Natural killer cell (primary cell): ENCODE measurements at regions not wholly inside any gene's neighbourhood (a gene's known extent, or its start where the extent isn't known, plus 50 kb on each side); places are given as distances from the start of the nearest gene placed in this dataset.

Experiments
- ATAC-seq, 3 donors: fragments of 150-1000 bp in 2 of 3; fragments of 200-7000 bp in 1 of 3; cut with Tn5 transposase; 1 replicate in 1 of 3; 2 replicates in 2 of 3; pipeline ENCODE4 v1.10.0; 2021; ENCODE audit warnings: mild to moderate bottlenecking in 2 of 3, moderate library complexity in 2 of 3
- DNase-seq, 2 donors: peaks; one replicate each; pipeline versions ENCODE4 v3.0.0 to v3.0.0-alpha.2; 2013 to 2021; ENCODE audit warnings: mixed read lengths in 1 of 2
- H3K27ac ChIP-seq: one replicate; pipeline ENCODE4 v1.5.1; 2013; ENCODE audit warnings: mild to moderate bottlenecking, low read length
- H3K27me3 ChIP-seq: one replicate; pipeline ENCODE4 v1.6.1; 2013; ENCODE audit warnings: low read length; ENCODE audit not compliant: control insufficient read depth, insufficient read depth
- H3K36me3 ChIP-seq: one replicate; pipeline ENCODE4 v1.6.1; 2013; ENCODE audit warnings: low read length; ENCODE audit not compliant: control insufficient read depth, insufficient read depth
- H3K4me1 ChIP-seq: one replicate; pipeline ENCODE4 v1.6.1; 2013; ENCODE audit warnings: low read length; ENCODE audit not compliant: control insufficient read depth, insufficient read depth
- H3K4me3 ChIP-seq: one replicate; pipeline ENCODE4 v1.5.1; 2013; ENCODE audit warnings: low read length
- H3K9me3 ChIP-seq: one replicate; pipeline ENCODE4 v1.6.1; 2013; ENCODE audit warnings: low read length; ENCODE audit not compliant: control insufficient read depth, insufficient read depth
- H3K27ac Mint-ChIP-seq, 2 donors: one replicate each; pipeline ENCODE4 v1.8.0; 2022; ENCODE audit warnings: mild to moderate bottlenecking in 2 of 2, mixed read lengths in 2 of 2, moderate library complexity in 1 of 2
- H3K27me3 Mint-ChIP-seq, 2 donors: one replicate each; pipeline ENCODE4 v1.8.0; 2022; ENCODE audit warnings: low read depth in 2 of 2, mixed read lengths in 2 of 2
- H3K36me3 Mint-ChIP-seq: one replicate; pipeline ENCODE4 v1.8.0; 2022; ENCODE audit warnings: mixed read lengths
- H3K4me1 Mint-ChIP-seq, 2 donors: one replicate each; pipeline ENCODE4 v1.8.0; 2022; ENCODE audit warnings: mixed read lengths in 2 of 2
- H3K4me3 Mint-ChIP-seq: one replicate; pipeline ENCODE4 v1.8.0; 2022; ENCODE audit warnings: mild to moderate bottlenecking, moderate library complexity, mixed read lengths
- H3K9me3 Mint-ChIP-seq, 2 donors: one replicate each; pipeline ENCODE4 v1.8.0; 2022; ENCODE audit warnings: mixed read lengths in 2 of 2
- WGBS: methylation state at CpG from one replicate; pipeline ENCODE4 v1.1.7; 2013; ENCODE audit warnings: missing lambda C conversion rate; ENCODE audit not compliant: insufficient coverage; 5-methylcytosine and 5-hydroxymethylcytosine counted together
- intact Hi-C: fragments of 100-400 bp; cut with micrococcal nuclease; formaldehyde crosslinking; loops from one replicate; pipeline ENCODE4 v1.14.2; 2022
- TF ChIP-seq, protein P1 (sequence below): fragments of 200-600 bp; IDR thresholded peaks from one replicate; pipeline ENCODE4 v1.8.0; 2022; ENCODE audit warnings: antibody characterized with exemption

DNA sequence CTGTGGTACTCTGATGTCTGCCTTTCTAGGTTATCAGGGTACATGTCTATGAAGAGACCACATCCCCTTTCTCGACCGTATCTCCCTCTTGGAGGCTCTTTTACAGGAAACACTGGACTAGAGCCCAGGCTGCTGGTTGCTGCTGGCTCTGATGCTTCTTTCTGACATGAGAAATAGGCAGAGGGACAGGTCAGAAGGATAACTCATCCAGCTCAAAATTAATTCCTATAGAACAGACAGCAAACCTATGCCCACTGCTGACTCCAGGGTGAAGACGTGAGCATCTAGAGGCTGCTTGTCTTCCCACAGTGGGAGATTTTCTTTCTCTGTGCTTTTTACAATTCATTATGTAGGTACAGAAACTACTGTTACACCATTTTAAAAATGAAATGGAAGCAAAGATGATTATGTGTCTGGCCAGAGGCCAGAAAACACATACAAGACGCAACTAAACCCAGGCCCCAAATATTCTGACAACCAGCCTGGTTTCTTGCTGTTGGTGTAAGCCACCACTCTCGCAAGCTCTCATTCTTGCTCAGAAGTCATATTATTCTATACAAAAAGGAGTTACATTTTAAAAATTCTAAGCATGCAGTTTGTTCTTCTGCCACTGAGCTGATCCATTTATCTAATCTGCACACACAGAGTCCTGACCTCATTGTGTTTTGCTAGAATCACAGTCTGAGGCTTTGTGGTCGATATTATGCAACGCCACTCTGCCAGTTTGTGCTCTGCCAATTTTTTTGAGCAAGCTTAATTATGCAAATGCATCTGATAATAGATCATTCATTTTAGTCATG, 424.3 kb downstream of the KIF20B start:
- H3K27me3 Mint-ChIP-seq = no peaks in the 10 kb centered on the region
- no peaks in the 10 kb centered on the region for H3K9me3 ChIP-seq
- no peak overlapping the region for H3K4me3 Mint-ChIP-seq
- H3K36me3 Mint-ChIP-seq = no peaks in the 10 kb centered on the region
- H3K27me3 ChIP-seq = no peaks in the 10 kb centered on the region
- H3K4me3 ChIP-seq = no peak overlapping the region
- ATAC-seq (no peak), DNase-seq (no peak)
- no peaks in the 10 kb centered on the region for H3K4me1 Mint-ChIP-seq
- intact Hi-C loops = no loop called here
- no peak overlapping the region for H3K27ac ChIP-seq
- no peak overlapping the region for H3K27ac Mint-ChIP-seq
- no peaks in the 10 kb centered on the region for H3K36me3 ChIP-seq
- H3K9me3 Mint-ChIP-seq = peaks cover 10% of the 10 kb centered on the region in 2 donors
- 48% methylated on average over 7 of the region's 7 CpGs for WGBS
- H3K4me1 ChIP-seq = no peaks in the 10 kb centered on the region
- TF ChIP-seq, protein P1, sequence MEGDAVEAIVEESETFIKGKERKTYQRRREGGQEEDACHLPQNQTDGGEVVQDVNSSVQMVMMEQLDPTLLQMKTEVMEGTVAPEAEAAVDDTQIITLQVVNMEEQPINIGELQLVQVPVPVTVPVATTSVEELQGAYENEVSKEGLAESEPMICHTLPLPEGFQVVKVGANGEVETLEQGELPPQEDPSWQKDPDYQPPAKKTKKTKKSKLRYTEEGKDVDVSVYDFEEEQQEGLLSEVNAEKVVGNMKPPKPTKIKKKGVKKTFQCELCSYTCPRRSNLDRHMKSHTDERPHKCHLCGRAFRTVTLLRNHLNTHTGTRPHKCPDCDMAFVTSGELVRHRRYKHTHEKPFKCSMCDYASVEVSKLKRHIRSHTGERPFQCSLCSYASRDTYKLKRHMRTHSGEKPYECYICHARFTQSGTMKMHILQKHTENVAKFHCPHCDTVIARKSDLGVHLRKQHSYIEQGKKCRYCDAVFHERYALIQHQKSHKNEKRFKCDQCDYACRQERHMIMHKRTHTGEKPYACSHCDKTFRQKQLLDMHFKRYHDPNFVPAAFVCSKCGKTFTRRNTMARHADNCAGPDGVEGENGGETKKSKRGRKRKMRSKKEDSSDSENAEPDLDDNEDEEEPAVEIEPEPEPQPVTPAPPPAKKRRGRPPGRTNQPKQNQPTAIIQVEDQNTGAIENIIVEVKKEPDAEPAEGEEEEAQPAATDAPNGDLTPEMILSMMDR = no peak

DNA sequence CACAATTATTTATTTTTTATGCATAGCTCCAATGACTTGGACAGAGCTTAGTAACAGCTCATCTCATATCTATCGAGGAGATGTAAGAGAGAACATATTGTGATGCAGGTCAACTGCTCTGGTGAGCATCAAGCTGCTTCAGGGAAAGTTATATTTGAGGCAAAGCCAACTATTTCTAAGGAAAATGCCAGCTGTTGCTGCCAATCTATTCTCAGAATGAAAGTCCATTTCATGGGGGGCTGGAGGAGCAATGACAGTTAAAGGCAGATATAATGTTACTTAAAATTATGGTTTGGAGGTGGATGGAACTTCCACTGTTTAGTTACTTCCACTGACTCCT, 424.8 kb downstream of the KIF20B start:
- Histone ChIP-seq H3K4me1 (no peaks in the 10 kb centered on the region), H3K36me3 (no peaks in the 10 kb centered on the region), H3K27ac (no peak overlapping the region), H3K9me3 (no peaks in the 10 kb centered on the region), H3K27me3 (no peaks in the 10 kb centered on the region), H3K4me3 (no peak overlapping the region)
- H3K36me3 Mint-ChIP-seq = no peaks in the 10 kb centered on the region
- WGBS = 94% methylated on average over 1 of the region's 1 CpG
- TF ChIP-seq, protein P1 = no peak
- no peak for DNase-seq
- no peak overlapping the region for H3K4me3 Mint-ChIP-seq
- H3K27ac Mint-ChIP-seq = no peak overlapping the region
- peaks cover 10% of the 10 kb centered on the region in 2 donors for H3K9me3 Mint-ChIP-seq
- no peak for ATAC-seq
- H3K27me3 Mint-ChIP-seq = no peaks in the 10 kb centered on the region
- H3K4me1 Mint-ChIP-seq = no peaks in the 10 kb centered on the region
- intact Hi-C loops = no loop called here

DNA sequence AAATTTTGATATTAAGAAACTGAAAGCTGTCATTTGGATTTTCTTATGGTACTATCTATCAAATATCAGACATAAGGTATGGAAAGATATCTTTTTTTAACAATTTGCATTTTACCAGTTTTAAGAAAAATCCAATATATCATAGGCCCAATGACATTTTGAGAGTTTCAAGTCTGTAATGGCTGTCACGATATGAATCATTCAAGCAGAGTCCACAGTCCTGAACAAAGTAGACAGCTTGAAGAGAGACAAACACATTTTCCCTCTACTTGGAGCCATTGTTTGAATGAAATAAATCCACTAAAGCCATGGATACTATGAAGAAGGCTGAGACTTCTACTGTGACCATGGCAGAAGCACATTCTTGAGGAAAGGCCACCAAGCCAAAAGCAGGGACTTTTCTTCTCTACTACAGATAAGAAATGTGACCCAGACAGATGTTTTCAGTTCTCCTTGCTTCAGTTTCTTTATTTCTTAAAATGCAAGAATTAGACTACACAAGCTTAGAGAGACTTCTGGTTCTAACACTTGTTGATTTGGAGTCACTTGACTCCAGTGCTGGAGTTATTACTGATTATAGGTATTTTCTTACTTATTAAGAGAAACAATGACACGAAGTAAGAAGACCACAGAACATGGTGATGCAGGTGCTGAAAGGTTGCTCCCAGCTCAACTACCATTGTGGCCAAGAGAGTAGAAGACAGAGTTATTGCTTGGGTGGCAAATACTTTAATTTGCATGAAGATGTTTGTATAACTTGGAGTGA, 429.1 kb downstream of the KIF20B start:
- Histone ChIP-seq H3K9me3 (peaks cover 1% of the 10 kb centered on the region), H3K36me3 (no peaks in the 10 kb centered on the region), H3K4me3 (no peak overlapping the region), H3K4me1 (no peaks in the 10 kb centered on the region), H3K27me3 (no peaks in the 10 kb centered on the region), H3K27ac (no peak overlapping the region)
- peaks cover 11 to 13% of the 10 kb centered on the region in 2 donors for H3K9me3 Mint-ChIP-seq
- DNase-seq (no peak), ATAC-seq (no peak)
- H3K27ac Mint-ChIP-seq = no peak overlapping the region
- no peaks in the 10 kb centered on the region for H3K4me1 Mint-ChIP-seq
- TF ChIP-seq, protein P1 = no peak
- no peaks in the 10 kb centered on the region for H3K27me3 Mint-ChIP-seq
- H3K4me3 Mint-ChIP-seq = no peak overlapping the region
- H3K36me3 Mint-ChIP-seq = no peaks in the 10 kb centered on the region
- intact Hi-C loops = no loop called here
- 75% methylated on average over 2 of the region's 2 CpGs for WGBS
